ENCODE measurements at regions not wholly inside any gene's neighbourhood (a gene's known extent, or its start where the extent isn't known, plus 50 kb on each side); places are given as distances from the start of the nearest gene placed in this dataset.

DNA sequence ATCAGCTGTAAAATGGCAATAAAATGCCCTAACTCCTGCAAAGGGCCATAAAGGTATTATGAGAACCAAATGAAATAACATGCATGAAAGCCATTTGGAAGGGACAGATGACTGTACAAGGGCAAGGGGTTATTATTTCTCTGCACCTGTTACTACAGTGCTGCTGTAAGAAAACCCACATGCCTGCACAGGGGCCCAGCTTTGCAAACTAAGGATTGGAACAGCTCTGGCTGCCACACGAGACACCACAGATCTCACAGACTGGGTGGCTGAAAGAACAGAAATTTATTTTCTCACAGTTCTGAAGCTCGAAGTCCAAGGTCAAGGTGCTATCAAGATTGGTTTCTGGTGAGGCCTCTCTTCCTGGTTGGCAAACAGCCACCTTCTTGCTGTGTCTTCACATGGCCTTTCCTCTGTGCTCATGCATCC, 409.0 kb upstream of the NRP1 start:
- intact Hi-C loops (cut with micrococcal nuclease; ENCODE audit: unreplicated experiment) = no loop called here
- POLR2A ChIA-PET (ENCODE audit: low non-redundant PET) = no interaction called here

GRCh38 chr10:33739031-33739430, 404.6 kb upstream of the NRP1 start:
- CTCF ChIA-PET = no interaction called here
- H3K4me3 ChIP-seq (ENCODE audit: low read depth, low read length, poor library complexity, severe bottlenecking) = no peak overlapping the region
- H3K4me1 ChIP-seq (ENCODE audit: insufficient read depth, low read length, poor library complexity, severe bottlenecking) = no peaks in the 10 kb centered on the region
- no peak overlapping the region for H3K27ac ChIP-seq (ENCODE audit: low read depth, low read length, poor library complexity, severe bottlenecking)
- intact Hi-C loops (cut with micrococcal nuclease; ENCODE audit: unreplicated experiment) = no loop called here
- no peaks in the 10 kb centered on the region for H3K36me3 ChIP-seq (ENCODE audit: insufficient read depth, low read length, poor library complexity, severe bottlenecking)
- POLR2A ChIA-PET (ENCODE audit: low non-redundant PET) = no interaction called here
- DNase-seq (ENCODE audit: low spot score) = no peak
- H3K9me3 ChIP-seq (ENCODE audit: low read depth, low read length, poor library complexity, severe bottlenecking) = no peaks in the 10 kb centered on the region
- TF ChIP-seq, protein P1, sequence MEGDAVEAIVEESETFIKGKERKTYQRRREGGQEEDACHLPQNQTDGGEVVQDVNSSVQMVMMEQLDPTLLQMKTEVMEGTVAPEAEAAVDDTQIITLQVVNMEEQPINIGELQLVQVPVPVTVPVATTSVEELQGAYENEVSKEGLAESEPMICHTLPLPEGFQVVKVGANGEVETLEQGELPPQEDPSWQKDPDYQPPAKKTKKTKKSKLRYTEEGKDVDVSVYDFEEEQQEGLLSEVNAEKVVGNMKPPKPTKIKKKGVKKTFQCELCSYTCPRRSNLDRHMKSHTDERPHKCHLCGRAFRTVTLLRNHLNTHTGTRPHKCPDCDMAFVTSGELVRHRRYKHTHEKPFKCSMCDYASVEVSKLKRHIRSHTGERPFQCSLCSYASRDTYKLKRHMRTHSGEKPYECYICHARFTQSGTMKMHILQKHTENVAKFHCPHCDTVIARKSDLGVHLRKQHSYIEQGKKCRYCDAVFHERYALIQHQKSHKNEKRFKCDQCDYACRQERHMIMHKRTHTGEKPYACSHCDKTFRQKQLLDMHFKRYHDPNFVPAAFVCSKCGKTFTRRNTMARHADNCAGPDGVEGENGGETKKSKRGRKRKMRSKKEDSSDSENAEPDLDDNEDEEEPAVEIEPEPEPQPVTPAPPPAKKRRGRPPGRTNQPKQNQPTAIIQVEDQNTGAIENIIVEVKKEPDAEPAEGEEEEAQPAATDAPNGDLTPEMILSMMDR (conservative IDR thresholded peaks at IDR 0.05; ENCODE audit: low read depth, low read length) = no peak
- no peak for TF ChIP-seq EZH2 (IDR thresholded peaks at IDR 0.05; ENCODE audit: borderline replicate concordance, low read depth, low read length, poor library complexity, severe bottlenecking)
- no peaks in the 10 kb centered on the region for H3K27me3 ChIP-seq (replicated peaks; ENCODE audit: insufficient read depth, low read depth, low read length, poor library complexity)
- no TSS peak for BruUV-seq (replicated peaks)

More for the DNA sequence above, 409.0 kb upstream of the NRP1 start:
- Histone ChIP-seq H3K36me3 (ENCODE audit: insufficient read depth, low read length, poor library complexity, severe bottlenecking) (no peaks in the 10 kb centered on the region), H3K4me1 (ENCODE audit: insufficient read depth, low read length, poor library complexity, severe bottlenecking) (no peaks in the 10 kb centered on the region), H3K27ac (ENCODE audit: low read depth, low read length, poor library complexity, severe bottlenecking) (no peak overlapping the region), H3K27me3 (replicated peaks; ENCODE audit: insufficient read depth, low read depth, low read length, poor library complexity) (no peaks in the 10 kb centered on the region), H3K4me3 (ENCODE audit: low read depth, low read length, poor library complexity, severe bottlenecking) (no peak overlapping the region), H3K9me3 (ENCODE audit: low read depth, low read length, poor library complexity, severe bottlenecking) (no peaks in the 10 kb centered on the region)
- DNase-seq (ENCODE audit: low spot score) = no peak
- TF ChIP-seq EZH2 (IDR thresholded peaks at IDR 0.05; ENCODE audit: borderline replicate concordance, low read depth, low read length, poor library complexity, severe bottlenecking) = no peak
- TF ChIP-seq, protein P1 (conservative IDR thresholded peaks at IDR 0.05; ENCODE audit: low read depth, low read length) = no peak
- BruUV-seq (replicated peaks) = no TSS peak
- CTCF ChIA-PET = no interaction called here

GRCh38 chr10:33735464-33735923, 401.0 kb upstream of the NRP1 start:
- no TSS peak for BruUV-seq (replicated peaks)
- intact Hi-C loops (cut with micrococcal nuclease; ENCODE audit: unreplicated experiment) = no loop called here

More at GRCh38 chr10:33735464-33735923, 401.0 kb upstream of the NRP1 start:
- ChIA-PET CTCF (no interaction called here), POLR2A (ENCODE audit: low non-redundant PET) (no interaction called here)
- H3K4me3 ChIP-seq (ENCODE audit: low read depth, low read length, poor library complexity, severe bottlenecking) = no peak overlapping the region
- H3K27me3 ChIP-seq (replicated peaks; ENCODE audit: insufficient read depth, low read depth, low read length, poor library complexity) = no peaks in the 10 kb centered on the region
- no peaks in the 10 kb centered on the region for H3K9me3 ChIP-seq (ENCODE audit: low read depth, low read length, poor library complexity, severe bottlenecking)
- no peak overlapping the region for H3K27ac ChIP-seq (ENCODE audit: low read depth, low read length, poor library complexity, severe bottlenecking)
- no peak for TF ChIP-seq EZH2 (IDR thresholded peaks at IDR 0.05; ENCODE audit: borderline replicate concordance, low read depth, low read length, poor library complexity, severe bottlenecking)
- TF ChIP-seq, protein P1 (conservative IDR thresholded peaks at IDR 0.05; ENCODE audit: low read depth, low read length) = no peak
- no peak for DNase-seq (ENCODE audit: low spot score)
- peaks cover 5% of the 10 kb centered on the region for H3K4me1 ChIP-seq (ENCODE audit: insufficient read depth, low read length, poor library complexity, severe bottlenecking)
- no peaks in the 10 kb centered on the region for H3K36me3 ChIP-seq (ENCODE audit: insufficient read depth, low read length, poor library complexity, severe bottlenecking)
